ENCODE measurements at regions not wholly inside any gene's neighbourhood (a gene's known extent, or its start where the extent isn't known, plus 50 kb on each side); places are given as distances from the start of the nearest gene placed in this dataset.

DNA sequence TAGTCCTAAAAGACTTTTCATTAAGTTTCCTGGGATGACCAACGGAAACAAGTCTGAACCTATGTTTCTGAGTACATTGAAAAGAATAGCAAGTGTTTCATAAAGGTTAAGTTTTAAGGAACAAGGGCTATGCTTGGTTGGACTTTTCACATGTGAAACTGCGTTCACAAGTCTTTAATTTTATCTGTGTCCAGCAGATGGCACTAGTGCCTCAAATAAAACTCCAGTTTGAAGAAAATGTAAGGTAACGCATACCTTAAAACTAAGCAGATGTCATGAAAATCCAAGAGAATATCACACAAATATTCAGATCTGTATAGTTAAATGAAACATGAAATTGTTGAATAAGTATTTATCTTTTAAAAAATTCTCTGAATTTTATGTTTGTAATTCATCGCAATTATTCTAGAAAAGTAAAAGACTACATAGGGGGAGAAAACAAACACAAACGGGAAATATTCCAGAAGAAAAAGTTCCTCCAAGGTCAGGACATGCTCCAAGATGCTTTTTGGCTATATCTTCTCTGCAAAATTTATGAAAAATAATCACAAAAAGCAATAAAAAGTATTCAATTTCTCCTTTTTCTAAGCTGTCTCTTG is 89.6 kb upstream of the MAD2L1 start:
- H3K4me3 Mint-ChIP-seq, result no peak overlapping the region
- no peaks in the 10 kb centered on the region for H3K9me3 ChIP-seq (ENCODE audit: control insufficient read depth in 1 of 2, insufficient read depth in 1 of 2, low read length in 2 of 2)
- H3K27ac ChIP-seq (ENCODE audit: low read depth in 1 of 2, low read length in 2 of 2), result no peak overlapping the region
- H3K4me1 Mint-ChIP-seq (ENCODE audit: low read depth), result no peaks in the 10 kb centered on the region
- TF ChIP-seq, protein P1, sequence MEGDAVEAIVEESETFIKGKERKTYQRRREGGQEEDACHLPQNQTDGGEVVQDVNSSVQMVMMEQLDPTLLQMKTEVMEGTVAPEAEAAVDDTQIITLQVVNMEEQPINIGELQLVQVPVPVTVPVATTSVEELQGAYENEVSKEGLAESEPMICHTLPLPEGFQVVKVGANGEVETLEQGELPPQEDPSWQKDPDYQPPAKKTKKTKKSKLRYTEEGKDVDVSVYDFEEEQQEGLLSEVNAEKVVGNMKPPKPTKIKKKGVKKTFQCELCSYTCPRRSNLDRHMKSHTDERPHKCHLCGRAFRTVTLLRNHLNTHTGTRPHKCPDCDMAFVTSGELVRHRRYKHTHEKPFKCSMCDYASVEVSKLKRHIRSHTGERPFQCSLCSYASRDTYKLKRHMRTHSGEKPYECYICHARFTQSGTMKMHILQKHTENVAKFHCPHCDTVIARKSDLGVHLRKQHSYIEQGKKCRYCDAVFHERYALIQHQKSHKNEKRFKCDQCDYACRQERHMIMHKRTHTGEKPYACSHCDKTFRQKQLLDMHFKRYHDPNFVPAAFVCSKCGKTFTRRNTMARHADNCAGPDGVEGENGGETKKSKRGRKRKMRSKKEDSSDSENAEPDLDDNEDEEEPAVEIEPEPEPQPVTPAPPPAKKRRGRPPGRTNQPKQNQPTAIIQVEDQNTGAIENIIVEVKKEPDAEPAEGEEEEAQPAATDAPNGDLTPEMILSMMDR (IDR thresholded peaks at IDR 0.05), result peak; percentile 86
- no peaks in the 10 kb centered on the region for H3K27me3 ChIP-seq (ENCODE audit: control insufficient read depth in 1 of 2, insufficient read depth in 2 of 2, low read length in 2 of 2)
- peaks cover 12% of the 10 kb centered on the region for H3K27me3 Mint-ChIP-seq
- H3K27ac Mint-ChIP-seq, result no peak overlapping the region
- H3K4me3 ChIP-seq (ENCODE audit: low read length), result no peak overlapping the region
- peak; percentile 55 for ATAC-seq (ENCODE audit: poor library complexity)
- intact Hi-C loops (cut with DNase I, micrococcal nuclease), result loop anchor here (1.0 to 10.0 kb wide), 9 partner anchors 84 to 1579 kb away; no protein-coding TSS in a partner anchor
- H3K36me3 Mint-ChIP-seq (ENCODE audit: low read depth), result no peaks in the 10 kb centered on the region
- H3K9me3 Mint-ChIP-seq, result no peaks in the 10 kb centered on the region
- no peaks in the 10 kb centered on the region for H3K36me3 ChIP-seq (ENCODE audit: insufficient read depth, low read length)
- ChIA-PET POLR2A (no interaction called here), CTCF (interaction anchor here (1.2 kb wide), 1 partner anchor 1151 kb away, joined by 3 read pairs; no protein-coding TSS in a partner anchor)
- no peaks in the 10 kb centered on the region for H3K4me1 ChIP-seq (ENCODE audit: insufficient read depth, low read length)
- peak in 7 of 14 experiments; percentile 3 to 81 (median 53) for DNase-seq

GRCh38 chr4:120155287-120155686 is 88.6 kb upstream of the MAD2L1 start:
- H3K4me3 Mint-ChIP-seq, result no peak overlapping the region
- no peak overlapping the region for H3K4me3 ChIP-seq (ENCODE audit: low read length)
- POLR2A ChIA-PET, result no interaction called here
- H3K9me3 ChIP-seq (ENCODE audit: control insufficient read depth in 1 of 2, insufficient read depth in 1 of 2, low read length in 2 of 2), result no peaks in the 10 kb centered on the region
- no peak for ATAC-seq (ENCODE audit: poor library complexity)
- H3K27me3 ChIP-seq (ENCODE audit: control insufficient read depth in 1 of 2, insufficient read depth in 2 of 2, low read length in 2 of 2), result no peaks in the 10 kb centered on the region
- H3K27me3 Mint-ChIP-seq, result peaks cover 12% of the 10 kb centered on the region
- no peaks in the 10 kb centered on the region for H3K36me3 Mint-ChIP-seq (ENCODE audit: low read depth)
- no peak overlapping the region for H3K27ac Mint-ChIP-seq
- CTCF ChIA-PET, result no interaction called here
- TF ChIP-seq, protein P1 (IDR thresholded peaks at IDR 0.05), result no peak
- no peak for DNase-seq
- no peaks in the 10 kb centered on the region for H3K9me3 Mint-ChIP-seq
- H3K36me3 ChIP-seq (ENCODE audit: insufficient read depth, low read length), result no peaks in the 10 kb centered on the region
- H3K4me1 ChIP-seq (ENCODE audit: insufficient read depth, low read length), result no peaks in the 10 kb centered on the region
- no peak overlapping the region for H3K27ac ChIP-seq (ENCODE audit: low read depth in 1 of 2, low read length in 2 of 2)
- no peaks in the 10 kb centered on the region for H3K4me1 Mint-ChIP-seq (ENCODE audit: low read depth)
- intact Hi-C loops (cut with DNase I, micrococcal nuclease), result loop anchor here (1.0 to 10.0 kb wide), 5 partner anchors 83 to 1500 kb away; no protein-coding TSS in a partner anchor

- ATAC-seq (ENCODE audit: poor library complexity) (no peak), DNase-seq (no peak)
- H3K4me1 ChIP-seq (ENCODE audit: insufficient read depth, low read length), result no peaks in the 10 kb centered on the region
- ChIA-PET CTCF (interaction anchor here (0.6 kb wide), 1 partner anchor 17 kb away, joined by 4 read pairs; no protein-coding TSS in a partner anchor), POLR2A (no interaction called here)
- Mint-ChIP-seq H3K27me3 (no peaks in the 10 kb centered on the region), H3K4me1 (ENCODE audit: low read depth) (no peaks in the 10 kb centered on the region), H3K36me3 (ENCODE audit: low read depth) (no peaks in the 10 kb centered on the region), H3K9me3 (no peaks in the 10 kb centered on the region), H3K4me3 (no peak overlapping the region), H3K27ac (no peak overlapping the region)
- no peak overlapping the region for H3K27ac ChIP-seq (ENCODE audit: low read depth in 1 of 2, low read length in 2 of 2)
- H3K4me3 ChIP-seq (ENCODE audit: low read length), result no peak overlapping the region
- no peaks in the 10 kb centered on the region for H3K27me3 ChIP-seq (ENCODE audit: control insufficient read depth in 1 of 2, insufficient read depth in 2 of 2, low read length in 2 of 2)
- TF ChIP-seq, protein P1 (IDR thresholded peaks at IDR 0.05), result no peak
- H3K36me3 ChIP-seq (ENCODE audit: insufficient read depth, low read length), result no peaks in the 10 kb centered on the region
- no peaks in the 10 kb centered on the region for H3K9me3 ChIP-seq (ENCODE audit: control insufficient read depth in 1 of 2, insufficient read depth in 1 of 2, low read length in 2 of 2)
- intact Hi-C loops (cut with DNase I, micrococcal nuclease), result no loop called here
Measured at GRCh38 chr4:120144634-120145033, 78.0 kb upstream of the MAD2L1 start.
